OCI-LY1 (cell line): ENCODE measurements at regions not wholly inside any gene's neighbourhood (a gene's known extent, or its start where the extent isn't known, plus 50 kb on each side); places are given as distances from the start of the nearest gene placed in this dataset.

ENCODE experiments used
- H2AFZ ChIP-seq: fragments of 200-600 bp; sonication (generic), shearing (Covaris generic); 2 replicates; pipeline ENCODE4 v1.6.0; 2014; ENCODE audit warnings: antibody characterized with exemption, mild to moderate bottlenecking, low read length
- H3F3A ChIP-seq: fragments of 200-600 bp; sonication (generic), shearing (Covaris generic); 2 replicates; pipeline ENCODE4 v1.6.0; 2014; ENCODE audit warnings: mild to moderate bottlenecking, antibody characterized with exemption, low read length, moderate library complexity; ENCODE audit not compliant: insufficient read depth
- H3K27ac ChIP-seq: fragments of 200-600 bp; sonication (generic); 2 replicates; pipeline ENCODE4 v1.5.1; 2014; ENCODE audit warnings: low read length, mixed run types, mild to moderate bottlenecking, low read depth; ENCODE audit not compliant: poor library complexity, severe bottlenecking
- H3K27me3 ChIP-seq: fragments of 200-600 bp; sonication (generic); 2 replicates; pipeline ENCODE4 v1.6.0; 2014; ENCODE audit warnings: antibody characterized with exemption, mild to moderate bottlenecking, low read length, moderate library complexity; ENCODE audit not compliant: insufficient read depth
- H3K36me3 ChIP-seq: fragments of 200-600 bp; sonication (generic); 2 replicates; pipeline ENCODE4 v1.6.1; 2014; ENCODE audit warnings: mild to moderate bottlenecking, antibody characterized with exemption, low read length, moderate library complexity, mixed read lengths; ENCODE audit not compliant: insufficient read depth
- H3K4me1 ChIP-seq: fragments of 200-600 bp; sonication (generic); 2 replicates; pipeline ENCODE4 v1.5.1; 2014; ENCODE audit warnings: mild to moderate bottlenecking, low read length, moderate library complexity; ENCODE audit not compliant: insufficient read depth, severe bottlenecking
- H3K4me2 ChIP-seq: fragments of 200-600 bp; sonication (generic), shearing (Covaris generic); 2 replicates; pipeline ENCODE4 v1.6.1; 2014; ENCODE audit warnings: low read length
- H3K4me3 ChIP-seq: fragments of 200-600 bp; sonication (generic); 2 replicates; pipeline ENCODE4 v1.5.1; 2014; ENCODE audit warnings: low read length, low read depth, mild to moderate bottlenecking, mixed read lengths; ENCODE audit not compliant: poor library complexity, severe bottlenecking
- H3K79me2 ChIP-seq: fragments of 200-600 bp; shearing (Covaris generic); 2 replicates; pipeline ENCODE4 v1.6.1; 2016; ENCODE audit warnings: mixed run types, low read length, mixed read lengths; ENCODE audit not compliant: insufficient read depth
- H3K9ac ChIP-seq: fragments of 200-600 bp; sonication (generic), shearing (Covaris generic); 2 replicates; pipeline ENCODE4 v1.6.1; 2014; ENCODE audit warnings: mild to moderate bottlenecking, low read length, mixed read lengths
- H3K9me2 ChIP-seq: fragments of 200-600 bp; sonication (generic), shearing (Covaris generic); 2 replicates; pipeline ENCODE4 v1.6.1; 2014; ENCODE audit warnings: low read depth, mild to moderate bottlenecking, low read length, mixed read lengths
- H3K9me3 ChIP-seq: fragments of 200-600 bp; shearing (Covaris generic); 2 replicates; pipeline ENCODE4 v1.6.1; 2014; ENCODE audit warnings: low read length, mixed read lengths
- H4K20me1 ChIP-seq: fragments of 200-600 bp; sonication (generic), shearing (Covaris generic); 2 replicates; pipeline ENCODE4 v1.6.0; 2016; ENCODE audit warnings: mild to moderate bottlenecking, low read length; ENCODE audit not compliant: insufficient read depth
- CTCF ChIP-seq: fragments of 200-600 bp; sonication (generic), shearing (Covaris generic); IDR thresholded peaks from 2 replicates; pipeline ENCODE4 v1.5.1; 2017; ENCODE audit warnings: mild to moderate bottlenecking, antibody characterized with exemption, low read length, moderate library complexity, mixed read lengths
- EZH2 ChIP-seq: fragments of 200-600 bp; sonication (generic), shearing (Covaris generic); IDR thresholded peaks from 2 replicates; pipeline ENCODE4 v1.8.0; 2017; ENCODE audit warnings: borderline replicate concordance, mixed run types, mild to moderate bottlenecking, antibody characterized with exemption, low read length, moderate library complexity, mixed read lengths

- Histone ChIP-seq H3K9ac (no peak overlapping the region), H3K79me2 (no peaks in the 10 kb centered on the region), H3F3A (no peaks in the 10 kb centered on the region), H3K4me1 (no peaks in the 10 kb centered on the region), H2AFZ (no peak overlapping the region), H3K27ac (no peak overlapping the region), H3K36me3 (no peaks in the 10 kb centered on the region), H4K20me1 (no peaks in the 10 kb centered on the region), H3K9me2 (no peaks in the 10 kb centered on the region), H3K27me3 (no peaks in the 10 kb centered on the region), H3K4me3 (no peak overlapping the region), H3K9me3 (no peaks in the 10 kb centered on the region), H3K4me2 (no peak overlapping the region)
- TF ChIP-seq CTCF, result no peak
- TF ChIP-seq EZH2, result no peak
Observed at GRCh38 chr2:194721227-194721626, 935.8 kb upstream of the SLC39A10 start.

- Histone ChIP-seq H3K79me2 (no peaks in the 10 kb centered on the region), H3K36me3 (no peaks in the 10 kb centered on the region), H3F3A (no peaks in the 10 kb centered on the region), H3K4me3 (no peak overlapping the region), H3K9me3 (no peaks in the 10 kb centered on the region), H3K9ac (no peak overlapping the region), H2AFZ (no peak overlapping the region), H3K4me2 (no peak overlapping the region), H4K20me1 (no peaks in the 10 kb centered on the region), H3K27ac (no peak overlapping the region), H3K4me1 (no peaks in the 10 kb centered on the region), H3K27me3 (no peaks in the 10 kb centered on the region), H3K9me2 (no peaks in the 10 kb centered on the region)
- TF ChIP-seq CTCF (no peak), EZH2 (no peak)
Observed at GRCh38 chr2:194720462-194720861, 936.6 kb upstream of the SLC39A10 start.

GRCh38 chr2:194718881-194719280, 938.1 kb upstream of the SLC39A10 start:
- H3K9me2 ChIP-seq, result no peaks in the 10 kb centered on the region
- H3K4me2 ChIP-seq, result no peak overlapping the region
- H2AFZ ChIP-seq, result no peak overlapping the region
- TF ChIP-seq CTCF (no peak), EZH2 (no peak)
- H3K9ac ChIP-seq, result no peak overlapping the region
- no peaks in the 10 kb centered on the region for H3K27me3 ChIP-seq
- no peak overlapping the region for H3K4me3 ChIP-seq
- H3K4me1 ChIP-seq, result no peaks in the 10 kb centered on the region
- no peaks in the 10 kb centered on the region for H3F3A ChIP-seq
- no peaks in the 10 kb centered on the region for H3K9me3 ChIP-seq
- H3K27ac ChIP-seq, result no peak overlapping the region
- H3K79me2 ChIP-seq, result no peaks in the 10 kb centered on the region
- no peaks in the 10 kb centered on the region for H3K36me3 ChIP-seq
- no peaks in the 10 kb centered on the region for H4K20me1 ChIP-seq
